Germinal center (tissue), 1 donor: ENCODE measurements at regions not wholly inside any gene's neighbourhood (a gene's known extent, or its start where the extent isn't known, plus 50 kb on each side); places are given as distances from the start of the nearest gene placed in this dataset.
"Not testable (repeated sequence)": the region's sequence is repeated elsewhere in the genome, so short reads cannot be mapped to it uniquely, and the experiment has no call there.

Experiments
- DNase-seq: peaks from one replicate; pipeline ENCODE4 v3.0.0; 2012; ENCODE audit warnings: mixed read lengths, low spot score

DNA sequence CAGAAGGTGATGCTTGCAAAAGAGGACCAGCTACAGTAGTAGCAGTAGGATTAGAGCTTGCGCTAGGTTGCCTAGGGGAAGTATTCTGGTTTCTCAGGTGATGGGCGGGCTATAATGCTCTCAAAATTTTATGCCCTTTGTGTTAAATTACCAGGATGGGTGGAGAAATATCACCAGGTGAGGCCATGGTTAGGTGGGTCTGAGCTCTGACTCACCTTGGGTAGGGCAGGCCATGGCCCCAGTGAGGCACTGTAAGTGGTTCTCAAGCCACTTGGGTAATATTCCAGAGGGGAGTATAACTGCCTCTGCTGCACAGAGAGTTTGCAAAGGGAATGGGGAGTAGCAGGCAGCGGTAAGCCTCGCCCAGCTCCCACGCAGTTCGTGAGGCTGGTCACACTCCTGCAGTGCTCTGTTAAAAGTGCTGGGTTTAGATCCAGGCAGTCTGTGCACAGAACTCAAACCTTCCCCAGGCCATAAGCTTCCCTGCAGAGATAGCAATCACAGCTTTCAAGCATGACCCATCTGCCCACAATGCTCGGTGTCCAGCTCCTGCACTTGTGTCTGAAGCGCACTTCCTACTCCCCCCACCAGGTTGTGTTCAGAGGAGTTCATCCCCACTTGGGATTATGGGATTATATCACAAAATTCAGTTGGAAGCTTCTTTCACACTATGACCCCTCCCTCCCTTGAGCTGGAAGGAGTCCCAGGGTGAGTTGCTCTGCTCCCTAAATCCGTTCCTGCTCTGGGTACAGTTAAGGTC is 575.0 kb downstream of the CHSY3 start:
- DNase-seq = no peak

DNA sequence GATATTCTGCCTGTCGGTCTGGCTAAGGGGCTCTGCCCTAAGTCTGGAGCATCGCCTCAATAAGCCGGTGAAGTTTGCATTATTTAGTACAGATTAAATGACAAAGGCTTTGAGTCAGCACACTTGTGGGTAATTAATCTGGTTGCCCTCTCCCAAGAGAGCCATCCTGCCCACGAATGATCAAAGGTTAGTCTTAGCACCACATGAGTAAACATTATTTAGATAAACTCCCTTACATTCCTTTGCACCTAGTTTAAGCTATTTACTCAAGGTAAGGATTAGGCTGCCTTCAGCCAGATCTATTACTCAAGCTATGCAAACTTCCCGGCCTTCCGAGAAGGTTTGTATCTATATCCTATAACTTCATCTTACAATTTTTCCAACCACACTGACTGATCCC is 572.1 kb downstream of the CHSY3 start:
- no peak for DNase-seq

- DNase-seq = no peak
These were observed 558.3 kb downstream of the CHSY3 start for GRCh38 chr5:130462516-130462915.

GRCh38 chr5:130455175-130455574 is 550.9 kb downstream of the CHSY3 start:
- DNase-seq = no peak

DNA sequence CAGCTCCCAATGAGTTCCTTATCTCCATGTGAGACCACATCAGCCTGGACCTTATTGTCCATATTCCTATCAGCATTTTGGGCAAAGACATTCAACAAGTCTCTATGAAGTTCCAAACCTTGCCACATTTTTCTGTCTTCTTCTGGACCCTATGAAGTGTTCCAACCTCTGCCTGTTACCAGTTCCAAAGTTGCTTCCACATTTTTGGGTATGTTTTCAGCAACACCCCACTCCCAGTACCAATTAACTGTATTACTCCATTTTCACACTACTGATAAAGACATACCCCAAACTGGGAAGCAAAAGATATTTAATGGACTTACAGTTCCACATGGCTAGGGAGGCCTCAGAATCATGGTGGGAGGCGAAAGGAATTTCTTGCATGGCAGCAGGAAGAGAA is 548.5 kb downstream of the CHSY3 start:
- no peak for DNase-seq

- DNase-seq = no peak
These were observed 532.2 kb downstream of the CHSY3 start for GRCh38 chr5:130436430-130436829.

DNA sequence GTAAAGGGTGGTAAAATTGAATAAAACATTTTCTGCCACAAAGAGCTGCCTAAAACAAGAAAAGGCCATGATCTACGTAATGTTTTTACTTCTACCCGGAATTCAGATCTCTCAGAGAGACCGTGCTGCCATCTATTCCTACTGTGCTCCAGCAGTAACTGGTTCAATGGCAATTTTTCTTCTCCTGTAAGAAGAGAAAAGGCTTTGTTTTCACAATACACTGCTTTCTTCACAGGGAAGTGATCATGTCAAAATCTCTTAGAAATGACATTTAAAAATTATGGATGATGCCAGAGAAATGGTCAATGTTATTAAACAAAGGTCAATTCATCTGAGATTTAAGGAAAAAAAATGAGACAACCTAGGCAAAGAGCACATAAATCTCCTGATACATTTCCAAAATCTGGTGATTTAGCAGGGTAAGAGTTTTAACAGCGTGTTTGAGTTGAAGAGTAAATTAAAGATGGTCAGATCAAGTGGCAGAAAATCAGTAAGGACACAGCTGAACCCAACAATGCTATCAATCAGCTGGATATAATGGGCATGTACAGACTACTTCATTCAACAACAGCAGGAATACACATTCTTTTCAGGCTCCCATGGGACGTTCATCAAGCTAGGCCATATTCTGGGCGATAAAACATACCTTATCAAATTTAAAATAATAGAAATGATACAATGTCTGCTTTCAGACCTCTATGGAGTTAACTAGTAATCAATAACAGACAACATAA is 523.1 kb downstream of the CHSY3 start:
- no peak for DNase-seq

- DNase-seq = no peak
These were observed 521.2 kb downstream of the CHSY3 start for GRCh38 chr5:130425424-130425823.

DNA sequence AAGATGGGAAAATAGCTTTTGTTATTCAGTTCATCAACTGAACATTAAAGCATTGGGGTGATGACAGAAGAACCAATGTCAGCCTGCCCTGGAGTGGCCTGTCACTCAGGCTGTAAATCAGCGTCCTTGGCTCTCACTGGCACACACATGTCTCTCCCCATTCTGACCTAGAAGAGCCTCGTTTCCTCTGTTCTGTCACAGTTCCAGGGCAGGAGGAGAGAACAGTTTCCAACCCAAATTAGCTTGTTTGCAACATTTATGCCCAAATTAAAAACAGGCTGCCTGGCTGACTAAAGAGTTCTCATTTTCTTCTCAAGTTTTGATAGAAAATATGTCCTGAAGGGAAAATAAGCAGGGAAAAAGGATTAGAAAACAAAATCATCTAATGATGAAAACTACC is 520.1 kb downstream of the CHSY3 start:
- DNase-seq = no peak

GRCh38 chr5:130402906-130403305 is 498.6 kb downstream of the CHSY3 start:
- no peak for DNase-seq

DNA sequence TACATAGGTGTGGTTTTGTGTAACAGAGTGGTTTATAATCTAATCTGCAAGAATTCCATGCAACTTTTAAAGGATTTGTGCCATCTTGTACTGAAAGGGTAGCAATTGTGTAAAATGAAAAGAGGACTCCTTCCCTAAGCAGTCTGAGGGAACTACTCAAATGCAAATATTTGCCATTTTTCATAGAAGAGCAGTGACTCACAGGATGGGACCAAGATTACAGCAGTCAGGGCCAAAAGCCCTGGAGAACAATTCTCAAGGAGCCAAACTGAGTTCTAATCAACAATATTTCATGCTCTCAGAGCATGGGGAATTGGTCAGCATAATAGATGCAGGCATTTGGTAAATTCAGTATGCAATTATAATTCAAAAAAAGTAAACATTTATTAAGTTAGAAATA is 495.8 kb downstream of the CHSY3 start:
- no peak for DNase-seq

DNA sequence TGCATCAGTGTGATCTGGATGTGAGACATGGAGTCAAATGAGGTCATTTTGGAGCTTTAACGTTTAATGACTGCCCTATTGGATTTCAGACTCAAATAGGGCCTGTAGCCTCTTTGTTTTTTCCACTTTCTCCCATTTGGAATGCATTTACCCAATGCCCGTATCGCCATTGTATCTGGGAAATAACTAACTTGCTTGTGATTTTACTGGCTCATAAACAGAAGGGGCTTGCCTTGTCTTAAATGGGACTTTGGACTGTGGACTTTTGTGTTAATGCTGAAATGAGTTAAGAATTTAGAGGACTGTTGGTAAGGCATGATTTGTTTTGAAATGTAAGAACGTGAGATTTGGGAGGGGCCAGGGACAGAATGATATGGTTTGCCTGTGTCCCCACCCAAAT is 494.6 kb downstream of the CHSY3 start:
- DNase-seq = no peak

DNA sequence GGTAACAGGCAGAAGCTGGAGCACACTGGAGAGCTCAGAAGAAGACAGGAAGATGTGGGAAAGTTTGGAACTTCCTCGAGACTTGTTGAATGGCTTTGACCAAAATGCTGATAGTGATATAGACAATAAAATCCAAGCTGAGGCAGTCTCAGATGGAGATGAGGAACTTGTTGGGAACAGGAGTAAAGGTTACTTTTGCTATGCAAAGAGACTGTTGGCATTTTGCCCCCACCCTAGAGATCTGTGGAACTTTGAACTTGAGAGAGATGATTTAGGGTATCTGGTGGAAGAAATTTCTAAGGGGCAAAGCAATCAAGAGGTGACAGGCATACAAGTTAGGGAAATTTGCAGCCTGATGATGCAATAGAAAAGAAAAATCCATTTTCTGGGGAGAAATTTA is 493.5 kb downstream of the CHSY3 start:
- not testable (repeated sequence) for DNase-seq

GRCh38 chr5:130397132-130397531 is 492.9 kb downstream of the CHSY3 start:
- DNase-seq = no peak

- DNase-seq = not testable (repeated sequence)
These were observed 487.5 kb downstream of the CHSY3 start for GRCh38 chr5:130391727-130392264.

- DNase-seq = no peak
These were observed 481.9 kb downstream of the CHSY3 start for GRCh38 chr5:130386155-130386554.

GRCh38 chr5:130385656-130386055 is 481.4 kb downstream of the CHSY3 start:
- no peak for DNase-seq

- DNase-seq = no peak
These were observed 461.7 kb downstream of the CHSY3 start for GRCh38 chr5:130365956-130366355.

GRCh38 chr5:130350131-130350530 is 445.9 kb downstream of the CHSY3 start:
- DNase-seq = no peak

- no peak for DNase-seq
These were observed 433.1 kb downstream of the CHSY3 start for GRCh38 chr5:130337179-130337888.

DNA sequence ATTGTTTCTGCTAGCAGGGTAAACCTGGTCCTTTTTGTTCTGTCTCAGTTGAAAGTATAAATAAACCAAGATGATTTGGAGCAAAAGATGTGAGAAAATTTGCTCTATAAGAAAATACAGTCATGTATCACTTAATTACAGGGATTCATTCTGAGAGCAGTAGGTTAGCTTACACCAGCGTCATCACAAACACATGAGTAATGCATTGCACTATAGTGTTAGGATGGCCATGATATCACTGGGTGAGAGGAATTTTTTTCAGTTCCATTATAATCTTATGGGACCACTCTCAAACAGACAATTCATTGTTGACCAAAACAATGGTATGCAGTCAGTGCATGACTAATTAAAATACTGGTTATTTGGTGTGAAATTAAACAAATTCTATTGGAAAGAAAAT is 430.9 kb downstream of the CHSY3 start:
- no peak for DNase-seq

- no peak for DNase-seq
These were observed 428.8 kb downstream of the CHSY3 start for GRCh38 chr5:130333089-130333488.

GRCh38 chr5:130331332-130331731 is 427.1 kb downstream of the CHSY3 start:
- no peak for DNase-seq
